Uterus (tissue), 3 donors: ENCODE measurements at regions not wholly inside any gene's neighbourhood (a gene's known extent, or its start where the extent isn't known, plus 50 kb on each side); places are given as distances from the start of the nearest gene placed in this dataset.

Experiments
- DNase-seq, 2 donors: peaks; one replicate each; pipeline ENCODE4 v3.0.0-alpha.2; 2019 to 2020
- H3K27ac ChIP-seq, 2 donors: fragments of 200-600 bp; sonication (generic); 1 replicate in 1 of 2; 2 replicates in 1 of 2; pipeline ENCODE4 v1.5.1; 2016 to 2018
- H3K27me3 ChIP-seq, 2 donors: fragments of 200-600 bp; sonication (generic); one replicate each; pipeline ENCODE4 v1.5.1; 2018 to 2019; ENCODE audit warnings: control low read depth in 1 of 2
- H3K36me3 ChIP-seq, 2 donors: fragments of 200-600 bp; sonication (generic); one replicate each; pipeline ENCODE4 v1.5.1; 2019; ENCODE audit warnings: control low read depth in 1 of 2
- H3K4me1 ChIP-seq, 2 donors: fragments of 200-600 bp; sonication (generic); one replicate each; pipeline ENCODE4 v1.5.1; 2018 to 2019; ENCODE audit warnings: control low read depth in 1 of 2
- H3K4me3 ChIP-seq, 2 donors: fragments of 200-600 bp; sonication (generic); 1 replicate in 1 of 2; 2 replicates in 1 of 2; pipeline ENCODE4 v1.5.1; 2018 to 2019; ENCODE audit warnings: mild to moderate bottlenecking in 1 of 2
- H3K9me3 ChIP-seq, 2 donors: fragments of 200-600 bp; sonication (generic); one replicate each; pipeline ENCODE4 v1.5.1; 2019; ENCODE audit warnings: control low read depth in 1 of 2
- POLR2A ChIP-seq, 2 donors: fragments of 450-650 bp; IDR thresholded peaks; one replicate each; pipeline ENCODE4 v1.6.1; 2016; ENCODE audit warnings: antibody characterized with exemption in 2 of 2, mild to moderate bottlenecking in 1 of 2, moderate library complexity in 1 of 2
- intact Hi-C: fragments of 100-400 bp; cut with DNase I; formaldehyde crosslinking; loops from one replicate; pipeline ENCODE4 v1.15.1; 2023; ENCODE audit warnings: low total_unique reads
- TF ChIP-seq, protein P1 (sequence below), 4 experiments: fragments of 200-600 bp in 2 of 4; fragments of 450-650 bp in 2 of 4; sonication (generic) in 2 of 4; IDR thresholded peaks; one replicate each; pipeline ENCODE4 v1.5.1; 2016 to 2019; ENCODE audit warnings: antibody characterized with exemption in 4 of 4, mild to moderate bottlenecking in 2 of 4, moderate library complexity in 1 of 4
- donor health status: DM: yes; HTN: yes; CAD: no.

GRCh38 chr16:86739178-86739577 lies 160.8 kb downstream of the FOXL1 start:
- Histone ChIP-seq H3K9me3 (no peaks in the 10 kb centered on the region), H3K36me3 (no peaks in the 10 kb centered on the region), H3K27me3 (no peaks in the 10 kb centered on the region), H3K27ac (no peak overlapping the region), H3K4me1 (no peaks in the 10 kb centered on the region), H3K4me3 (no peak overlapping the region)
- intact Hi-C loops, result no loop called here
- DNase-seq, result no peak
- TF ChIP-seq, protein P1, sequence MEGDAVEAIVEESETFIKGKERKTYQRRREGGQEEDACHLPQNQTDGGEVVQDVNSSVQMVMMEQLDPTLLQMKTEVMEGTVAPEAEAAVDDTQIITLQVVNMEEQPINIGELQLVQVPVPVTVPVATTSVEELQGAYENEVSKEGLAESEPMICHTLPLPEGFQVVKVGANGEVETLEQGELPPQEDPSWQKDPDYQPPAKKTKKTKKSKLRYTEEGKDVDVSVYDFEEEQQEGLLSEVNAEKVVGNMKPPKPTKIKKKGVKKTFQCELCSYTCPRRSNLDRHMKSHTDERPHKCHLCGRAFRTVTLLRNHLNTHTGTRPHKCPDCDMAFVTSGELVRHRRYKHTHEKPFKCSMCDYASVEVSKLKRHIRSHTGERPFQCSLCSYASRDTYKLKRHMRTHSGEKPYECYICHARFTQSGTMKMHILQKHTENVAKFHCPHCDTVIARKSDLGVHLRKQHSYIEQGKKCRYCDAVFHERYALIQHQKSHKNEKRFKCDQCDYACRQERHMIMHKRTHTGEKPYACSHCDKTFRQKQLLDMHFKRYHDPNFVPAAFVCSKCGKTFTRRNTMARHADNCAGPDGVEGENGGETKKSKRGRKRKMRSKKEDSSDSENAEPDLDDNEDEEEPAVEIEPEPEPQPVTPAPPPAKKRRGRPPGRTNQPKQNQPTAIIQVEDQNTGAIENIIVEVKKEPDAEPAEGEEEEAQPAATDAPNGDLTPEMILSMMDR (IDR thresholded peaks at IDR 0.05), result no peak
- TF ChIP-seq POLR2A (IDR thresholded peaks at IDR 0.05), result no peak

- no peaks in the 10 kb centered on the region for H3K9me3 ChIP-seq
- no peaks in the 10 kb centered on the region for H3K4me1 ChIP-seq
- no peaks in the 10 kb centered on the region for H3K36me3 ChIP-seq
- no peak overlapping the region for H3K27ac ChIP-seq
- TF ChIP-seq, protein P1 (IDR thresholded peaks at IDR 0.05), result no peak
- no peak for TF ChIP-seq POLR2A (IDR thresholded peaks at IDR 0.05)
- H3K27me3 ChIP-seq, result no peaks in the 10 kb centered on the region
- H3K4me3 ChIP-seq, result no peak overlapping the region
- no peak for DNase-seq
- intact Hi-C loops, result no loop called here
Observed at GRCh38 chr16:86739808-86740207, 161.5 kb downstream of the FOXL1 start.

- H3K27ac ChIP-seq, result no peak overlapping the region
- DNase-seq, result no peak
- H3K9me3 ChIP-seq, result no peaks in the 10 kb centered on the region
- no peaks in the 10 kb centered on the region for H3K4me1 ChIP-seq
- TF ChIP-seq POLR2A (IDR thresholded peaks at IDR 0.05), result no peak
- no peak overlapping the region for H3K4me3 ChIP-seq
- H3K36me3 ChIP-seq, result no peaks in the 10 kb centered on the region
- intact Hi-C loops, result no loop called here
- no peaks in the 10 kb centered on the region for H3K27me3 ChIP-seq
Observed at GRCh38 chr16:86740298-86740697, 161.9 kb downstream of the FOXL1 start.

DNA sequence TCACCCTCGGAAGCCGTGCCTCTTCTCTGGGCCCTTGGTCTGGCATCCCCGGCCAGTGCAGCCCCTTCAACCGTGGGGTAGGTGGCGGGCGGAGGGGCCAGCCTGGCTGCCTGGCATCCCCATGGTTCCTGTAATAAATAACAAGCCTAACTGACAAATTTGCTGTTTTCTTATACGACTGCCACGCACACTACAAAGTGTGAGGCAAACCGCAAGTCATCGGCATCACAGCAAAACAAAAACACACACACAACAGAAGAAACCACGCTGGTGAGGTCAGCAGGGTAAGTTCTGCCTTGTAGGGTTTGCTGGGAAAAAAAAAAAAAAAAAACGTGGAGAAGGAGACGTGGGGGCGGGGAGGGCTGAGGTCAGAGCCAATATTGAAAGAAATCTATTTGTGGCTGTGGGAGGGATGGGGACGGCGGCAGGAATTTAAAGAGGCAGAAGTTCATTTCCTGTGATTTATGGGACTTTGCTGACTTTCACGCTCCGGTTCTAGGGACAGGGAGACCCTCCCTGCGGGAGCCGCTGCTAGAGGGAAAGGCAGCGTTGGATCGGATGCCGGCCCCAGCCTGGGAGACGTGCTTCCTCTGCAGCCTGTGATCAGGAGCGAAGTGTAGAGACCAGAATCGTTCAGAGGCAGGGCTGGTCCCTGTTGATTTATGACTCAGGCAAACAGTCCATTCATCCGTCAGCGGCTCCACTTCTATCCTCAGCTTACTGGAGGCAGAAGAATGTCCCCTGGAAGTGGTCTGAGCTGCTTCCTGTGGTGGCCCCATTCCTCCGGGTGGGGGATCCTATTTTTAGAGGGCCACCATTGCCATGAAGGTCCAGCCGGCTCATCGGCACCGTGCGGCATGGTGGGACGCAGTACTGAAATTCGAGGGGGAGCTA lies 162.8 kb downstream of the FOXL1 start:
- H3K4me3 ChIP-seq, result no peak overlapping the region
- H3K27me3 ChIP-seq, result no peaks in the 10 kb centered on the region
- peak overlapping the region in 1 of 2 donors; percentile 29 for H3K27ac ChIP-seq
- no peaks in the 10 kb centered on the region for H3K9me3 ChIP-seq
- H3K4me1 ChIP-seq, result no peaks in the 10 kb centered on the region
- no peaks in the 10 kb centered on the region for H3K36me3 ChIP-seq
- intact Hi-C loops, result no loop called here
- TF ChIP-seq POLR2A (IDR thresholded peaks at IDR 0.05), result no peak
- TF ChIP-seq, protein P1 (IDR thresholded peaks at IDR 0.05), result no peak
- DNase-seq, result peak in 1 of 2 donors; percentile 22

GRCh38 chr16:86747761-86748160 lies 169.4 kb downstream of the FOXL1 start:
- H3K27me3 ChIP-seq, result no peaks in the 10 kb centered on the region
- no peaks in the 10 kb centered on the region for H3K36me3 ChIP-seq
- intact Hi-C loops, result no loop called here
- DNase-seq, result no peak
- no peak for TF ChIP-seq POLR2A (IDR thresholded peaks at IDR 0.05)
- TF ChIP-seq, protein P1 (IDR thresholded peaks at IDR 0.05), result no peak
- H3K9me3 ChIP-seq, result no peaks in the 10 kb centered on the region
- H3K4me3 ChIP-seq, result no peak overlapping the region
- no peaks in the 10 kb centered on the region for H3K4me1 ChIP-seq
- no peak overlapping the region for H3K27ac ChIP-seq
